ENCODE measurements at regions not wholly inside any gene's neighbourhood (a gene's known extent, or its start where the extent isn't known, plus 50 kb on each side); places are given as distances from the start of the nearest gene placed in this dataset.

DNA sequence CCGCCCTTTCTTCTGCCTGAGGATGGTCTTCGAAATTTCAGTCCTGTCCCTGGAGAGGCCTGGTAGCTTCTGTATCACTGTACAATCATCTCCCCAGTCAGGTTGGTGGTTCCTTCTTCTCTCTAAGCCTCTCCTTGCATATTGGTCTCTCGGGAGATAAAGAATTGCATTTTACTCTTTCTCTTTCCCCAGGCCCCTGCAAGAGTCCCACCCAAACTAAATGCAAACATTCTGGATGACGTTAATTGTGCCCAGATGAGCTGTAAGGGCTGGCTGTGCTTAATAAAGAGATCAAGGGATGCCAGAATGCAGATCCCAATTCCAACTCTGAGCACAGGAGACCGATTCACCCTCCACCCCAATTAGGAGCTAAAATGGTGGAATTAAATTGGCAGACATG is 835.4 kb upstream of the TMEM132C start:
- H3K9me3 Mint-ChIP-seq (ENCODE audit: unreplicated experiment): peaks cover 8% of the 10 kb centered on the region
- intact Hi-C loops (cut with micrococcal nuclease): no loop called here
- no peaks in the 10 kb centered on the region for H3K4me1 Mint-ChIP-seq (ENCODE audit: insufficient read depth, unreplicated experiment)
- POLR2A ChIA-PET: no interaction called here
- CTCF ChIA-PET: interaction anchor here (0.6 to 0.7 kb wide), 2 partner anchors 159 to 247 kb away, joined by 3 read pairs; no protein-coding TSS in a partner anchor
- no peak overlapping the region for H3K4me3 Mint-ChIP-seq (ENCODE audit: unreplicated experiment)
- H3K27ac Mint-ChIP-seq (ENCODE audit: low read depth, unreplicated experiment): no peak overlapping the region
- no TSS peak for BruUV-seq (replicated peaks)
- no peaks in the 10 kb centered on the region for H3K27me3 Mint-ChIP-seq (ENCODE audit: insufficient read depth, unreplicated experiment)
- TF ChIP-seq CTCF (IDR thresholded peaks at IDR 0.05; ENCODE audit: unreplicated experiment): no peak
- DNase-seq (ENCODE audit: unreplicated experiment): no peak
- no peaks in the 10 kb centered on the region for H3K36me3 Mint-ChIP-seq (ENCODE audit: insufficient read depth, unreplicated experiment)

GRCh38 chr12:127435439-127435838 is 831.5 kb upstream of the TMEM132C start:
- H3K9me3 Mint-ChIP-seq (ENCODE audit: unreplicated experiment): peaks cover 8% of the 10 kb centered on the region
- no peak overlapping the region for H3K4me3 Mint-ChIP-seq (ENCODE audit: unreplicated experiment)
- no TSS peak for BruUV-seq (replicated peaks)
- H3K27ac Mint-ChIP-seq (ENCODE audit: low read depth, unreplicated experiment): no peak overlapping the region
- intact Hi-C loops (cut with micrococcal nuclease): no loop called here
- H3K36me3 Mint-ChIP-seq (ENCODE audit: insufficient read depth, unreplicated experiment): no peaks in the 10 kb centered on the region
- POLR2A ChIA-PET: no interaction called here
- no peaks in the 10 kb centered on the region for H3K4me1 Mint-ChIP-seq (ENCODE audit: insufficient read depth, unreplicated experiment)
- TF ChIP-seq CTCF (IDR thresholded peaks at IDR 0.05; ENCODE audit: unreplicated experiment): no peak
- DNase-seq (ENCODE audit: unreplicated experiment): no peak
- CTCF ChIA-PET: interaction anchor here (0.7 kb wide), 1 partner anchor 8 kb away, joined by 4 read pairs; no protein-coding TSS in a partner anchor
- H3K27me3 Mint-ChIP-seq (ENCODE audit: insufficient read depth, unreplicated experiment): no peaks in the 10 kb centered on the region

GRCh38 chr12:127438512-127439244 is 828.3 kb upstream of the TMEM132C start:
- ChIA-PET POLR2A (no interaction called here), CTCF (no interaction called here)
- TF ChIP-seq CTCF (IDR thresholded peaks at IDR 0.05; ENCODE audit: unreplicated experiment): no peak
- DNase-seq (ENCODE audit: unreplicated experiment): no peak
- Mint-ChIP-seq H3K9me3 (ENCODE audit: unreplicated experiment) (peaks cover 17% of the 10 kb centered on the region), H3K27me3 (ENCODE audit: insufficient read depth, unreplicated experiment) (no peaks in the 10 kb centered on the region), H3K4me3 (ENCODE audit: unreplicated experiment) (no peak overlapping the region), H3K4me1 (ENCODE audit: insufficient read depth, unreplicated experiment) (no peaks in the 10 kb centered on the region), H3K36me3 (ENCODE audit: insufficient read depth, unreplicated experiment) (no peaks in the 10 kb centered on the region), H3K27ac (ENCODE audit: low read depth, unreplicated experiment) (no peak overlapping the region)
- no TSS peak for BruUV-seq (replicated peaks)
- intact Hi-C loops (cut with micrococcal nuclease): no loop called here

- BruUV-seq (replicated peaks): no TSS peak
- intact Hi-C loops (cut with micrococcal nuclease): no loop called here
- CTCF ChIA-PET: no interaction called here
- Mint-ChIP-seq H3K27me3 (ENCODE audit: insufficient read depth, unreplicated experiment) (no peaks in the 10 kb centered on the region), H3K27ac (ENCODE audit: low read depth, unreplicated experiment) (no peak overlapping the region), H3K9me3 (ENCODE audit: unreplicated experiment) (peaks cover 15% of the 10 kb centered on the region), H3K4me1 (ENCODE audit: insufficient read depth, unreplicated experiment) (no peaks in the 10 kb centered on the region), H3K36me3 (ENCODE audit: insufficient read depth, unreplicated experiment) (no peaks in the 10 kb centered on the region), H3K4me3 (ENCODE audit: unreplicated experiment) (no peak overlapping the region)
- TF ChIP-seq CTCF (IDR thresholded peaks at IDR 0.05; ENCODE audit: unreplicated experiment): no peak
- DNase-seq (ENCODE audit: unreplicated experiment): no peak
- POLR2A ChIA-PET: no interaction called here
Observed at GRCh38 chr12:127445581-127446139, 821.3 kb upstream of the TMEM132C start.
